ENCODE measurements at regions not wholly inside any gene's neighbourhood (a gene's known extent, or its start where the extent isn't known, plus 50 kb on each side); places are given as distances from the start of the nearest gene placed in this dataset.
"Not testable (repeated sequence)": the region's sequence is repeated elsewhere in the genome, so short reads cannot be mapped to it uniquely, and the experiment has no call there.

DNA sequence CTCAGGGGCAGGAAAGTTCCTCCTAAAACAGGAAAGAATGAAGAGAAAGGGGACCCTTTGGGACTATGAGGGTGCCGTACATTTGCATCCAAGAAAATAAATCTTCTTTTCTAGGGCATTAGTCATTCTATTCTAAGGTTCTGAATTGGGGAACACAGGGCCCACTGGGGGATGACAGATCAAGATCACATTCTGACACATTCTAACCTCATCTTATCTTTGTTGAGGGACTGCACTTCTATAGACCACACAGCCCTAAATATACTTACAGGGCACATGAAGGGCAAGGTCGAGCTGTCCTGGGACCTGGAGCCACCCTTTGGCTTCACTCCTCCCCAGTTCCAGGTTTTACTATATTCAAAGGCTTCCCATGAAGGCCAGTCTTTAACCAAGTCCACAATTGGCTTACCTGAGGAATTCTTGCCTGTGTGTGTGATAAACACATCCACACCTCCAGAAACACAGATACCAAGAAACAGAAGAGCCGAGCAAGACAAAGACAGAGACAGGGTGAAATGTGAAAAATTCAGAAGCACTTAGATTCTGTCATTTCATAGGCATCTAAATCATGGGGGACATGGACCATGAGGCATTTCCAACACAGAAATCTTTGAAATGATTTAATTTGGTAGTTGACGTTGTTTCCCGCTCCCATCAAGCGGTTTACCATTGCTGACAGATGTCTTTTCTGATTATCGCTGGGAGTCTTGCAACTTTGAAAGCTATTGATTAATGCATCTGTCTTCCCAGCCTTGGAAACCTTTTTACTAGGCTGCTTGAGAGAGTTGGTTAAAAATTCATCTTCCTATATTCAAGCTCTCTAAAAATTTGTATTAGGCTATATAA is 75.8 kb downstream of the CCDC71L start:
- ATAC-seq (ENCODE audit: poor library complexity), result no peak
- DNase-seq, result no peak
- intact Hi-C loops (cut with DNase I), result no loop called here

DNA sequence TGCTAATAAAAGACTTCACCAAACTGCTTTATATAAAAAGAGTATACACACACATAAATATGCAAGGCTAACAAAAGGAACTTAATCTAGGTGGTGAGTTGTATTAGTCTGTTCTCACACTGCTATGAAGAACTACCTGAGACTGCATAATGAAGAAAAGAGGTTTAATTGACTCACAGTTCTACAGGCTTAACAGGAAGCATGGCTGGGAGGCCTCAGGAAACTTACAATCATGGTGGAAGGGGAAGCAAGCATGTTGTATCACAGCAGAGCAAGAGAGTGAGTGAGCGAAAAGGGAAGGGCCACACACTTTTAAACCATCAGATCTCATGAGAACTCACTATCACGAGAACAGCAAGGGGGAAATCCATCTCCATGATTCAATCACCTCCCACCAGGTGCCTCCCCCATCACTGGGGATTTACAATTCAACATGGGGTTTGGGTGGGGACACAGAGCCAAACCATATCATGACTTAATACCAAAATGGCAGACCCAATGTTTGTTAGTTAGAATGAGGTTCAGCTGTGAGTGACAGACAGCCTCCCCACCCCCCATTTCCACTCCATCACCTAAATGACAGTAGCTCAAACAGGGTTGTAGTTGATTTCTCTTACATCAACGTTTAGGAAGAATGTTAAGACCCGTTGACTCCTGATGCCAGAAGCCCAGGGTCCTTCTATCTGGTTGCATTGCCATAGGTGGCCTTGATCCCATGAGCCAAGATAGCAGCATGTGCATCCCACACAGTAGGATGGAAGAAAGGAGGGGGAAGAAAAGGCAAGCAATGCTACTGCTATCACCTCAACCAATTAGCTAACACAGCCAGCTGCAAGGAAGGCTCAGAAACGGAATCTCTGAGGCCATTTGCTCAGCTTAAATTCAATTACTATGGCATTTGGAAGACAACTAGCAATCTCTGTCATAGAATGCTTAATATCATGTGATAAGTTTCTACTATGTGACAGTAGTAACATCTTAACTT is 77.0 kb downstream of the CCDC71L start:
- ATAC-seq (ENCODE audit: poor library complexity) (no peak), DNase-seq (no peak)
- intact Hi-C loops (cut with DNase I), result no loop called here

DNA sequence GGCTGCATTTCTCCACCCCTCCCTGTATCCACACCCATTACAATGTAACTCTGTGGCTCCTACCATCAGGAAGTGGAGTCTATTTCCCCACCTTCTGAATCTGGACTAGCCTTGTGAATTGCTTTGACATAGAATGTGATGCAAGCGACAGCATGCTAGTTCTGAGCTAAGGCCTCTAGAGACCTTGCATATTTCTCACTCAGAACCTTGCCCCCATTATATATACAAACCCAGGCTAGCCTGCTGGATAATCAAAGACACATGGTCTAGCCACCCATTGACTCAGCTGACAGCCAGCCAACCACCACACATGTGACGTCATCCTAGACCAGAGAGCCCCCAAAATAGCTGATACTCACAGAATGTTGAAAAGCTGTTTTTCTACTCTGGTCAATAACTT is 77.9 kb downstream of the CCDC71L start:
- intact Hi-C loops (cut with DNase I), result no loop called here
- ATAC-seq (ENCODE audit: poor library complexity), result no peak

DNA sequence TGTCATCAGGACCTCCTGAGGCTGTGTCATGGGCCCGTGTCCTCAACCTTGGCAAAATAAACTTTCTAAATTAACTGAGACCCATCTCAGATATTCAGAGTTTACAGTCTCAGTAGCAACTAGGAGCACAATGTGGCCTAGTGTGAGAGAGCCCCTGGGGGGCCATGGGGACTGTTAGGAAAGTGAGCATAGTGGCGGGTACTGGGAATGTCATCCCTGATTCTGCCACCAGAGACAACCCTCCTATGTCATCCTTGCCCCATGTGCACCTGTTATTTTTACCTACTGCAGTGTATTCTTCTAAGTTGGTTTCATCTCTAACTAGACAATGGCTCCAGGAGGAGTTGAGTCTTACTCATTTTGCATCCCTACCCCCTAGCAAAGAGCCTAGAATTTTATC is 78.6 kb downstream of the CCDC71L start:
- DNase-seq, result no peak
- ATAC-seq (ENCODE audit: poor library complexity), result no peak
- intact Hi-C loops (cut with DNase I), result no loop called here

More for the DNA sequence above, 77.9 kb downstream of the CCDC71L start:
- no peak for DNase-seq

DNA sequence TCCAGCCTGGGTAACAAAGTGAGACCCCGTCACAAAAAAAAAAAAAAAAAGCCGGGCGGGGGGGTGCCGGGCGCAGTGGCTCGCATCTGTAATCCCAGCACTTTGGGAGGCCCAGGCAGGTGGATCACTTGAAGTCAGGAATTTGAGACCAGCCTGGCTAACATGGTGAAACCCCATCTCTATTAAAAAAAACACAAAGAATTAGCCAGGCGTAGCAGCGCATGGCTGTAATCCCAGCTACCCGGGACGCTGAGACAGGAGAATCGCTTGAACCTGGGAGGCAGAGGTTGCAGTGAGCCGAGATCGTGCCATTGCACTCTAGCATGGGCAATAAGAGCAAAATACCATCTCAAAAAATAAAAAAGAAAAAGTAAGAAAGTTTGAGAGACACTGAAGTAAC is 81.9 kb downstream of the CCDC71L start:
- ATAC-seq (ENCODE audit: poor library complexity); intact Hi-C loops (cut with DNase I); DNase-seq: not testable (repeated sequence)

DNA sequence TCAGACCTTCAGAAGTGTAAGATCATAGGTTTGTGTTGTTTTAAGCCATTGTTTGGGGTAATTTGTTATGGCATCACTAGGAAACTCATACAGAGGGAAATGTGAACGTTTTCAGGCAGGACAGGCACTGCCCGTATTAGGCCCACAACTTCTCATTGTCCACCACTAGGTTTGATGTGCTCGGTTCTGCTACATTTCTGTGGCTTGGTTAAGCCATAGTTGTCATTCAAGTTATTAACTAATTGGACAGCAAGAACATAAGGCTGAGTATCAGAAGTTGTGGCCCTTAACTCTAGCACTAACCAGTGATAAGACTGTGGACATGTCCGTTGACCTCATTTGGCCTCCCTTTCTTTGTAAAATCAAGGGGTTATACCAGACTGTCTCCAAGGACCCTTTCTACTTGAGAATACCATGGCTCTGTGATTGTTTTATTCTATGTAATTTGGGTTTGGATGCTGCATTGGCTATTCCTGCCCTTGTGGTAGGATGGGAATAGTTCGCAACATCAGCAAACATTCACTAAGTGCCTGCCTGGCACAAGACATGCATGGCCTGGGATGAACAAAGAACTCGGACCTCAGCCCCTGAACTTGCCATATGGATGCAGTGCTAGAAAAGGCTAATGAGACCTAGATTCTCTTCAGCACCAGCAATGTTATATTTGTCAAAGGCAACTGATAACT is 85.7 kb downstream of the CCDC71L start:
- intact Hi-C loops (cut with DNase I), result no loop called here
- no peak for DNase-seq
- ATAC-seq (ENCODE audit: poor library complexity), result no peak

DNA sequence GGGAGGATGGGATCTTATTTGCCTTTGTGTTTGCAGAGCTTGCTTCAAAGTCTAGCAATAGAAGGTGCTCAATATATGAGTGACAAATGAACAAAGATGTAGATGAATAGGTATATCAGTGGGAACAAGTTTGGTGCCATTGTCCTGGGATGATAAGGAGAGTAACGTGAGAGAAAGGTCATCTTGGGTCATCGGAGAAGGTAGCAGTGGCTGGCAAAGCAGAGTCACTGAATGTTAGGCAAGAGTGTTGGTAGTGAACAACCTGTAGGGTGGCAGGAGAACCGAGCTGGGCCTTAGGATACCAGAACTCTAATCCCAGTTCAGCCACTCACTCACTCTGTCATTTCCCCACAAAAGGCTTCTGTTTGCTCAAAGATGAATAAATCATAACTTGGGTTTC is 87.2 kb downstream of the CCDC71L start:
- ATAC-seq (ENCODE audit: poor library complexity) (no peak), DNase-seq (no peak)
- intact Hi-C loops (cut with DNase I), result no loop called here

DNA sequence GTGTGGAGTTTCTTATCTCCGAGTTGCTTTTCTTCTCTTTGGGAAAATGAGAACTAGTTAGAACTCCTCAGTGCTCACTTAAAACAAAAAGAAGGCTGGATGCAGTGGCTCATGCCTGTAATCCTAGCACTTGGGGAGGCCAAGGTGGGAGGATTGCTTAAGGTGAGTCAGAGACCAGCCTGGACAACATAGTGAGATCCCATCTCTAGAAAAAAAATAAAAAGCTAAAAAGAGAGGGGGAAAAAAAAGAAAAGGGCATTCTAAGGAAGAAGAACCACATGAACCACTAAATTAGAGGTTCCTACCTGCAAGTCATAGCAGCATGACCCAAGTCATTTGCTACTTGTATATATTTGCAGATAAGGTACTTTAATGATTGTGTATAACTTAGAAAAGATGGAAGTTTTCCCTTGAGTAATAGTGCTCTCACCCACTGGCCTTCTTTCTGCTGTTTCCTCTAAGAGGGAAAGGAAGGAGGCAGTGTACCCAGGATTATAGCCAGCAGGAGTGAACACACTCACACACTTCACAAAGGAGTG is 87.8 kb downstream of the CCDC71L start:
- no peak for DNase-seq
- intact Hi-C loops (cut with DNase I), result no loop called here
- no peak for ATAC-seq (ENCODE audit: poor library complexity)

DNA sequence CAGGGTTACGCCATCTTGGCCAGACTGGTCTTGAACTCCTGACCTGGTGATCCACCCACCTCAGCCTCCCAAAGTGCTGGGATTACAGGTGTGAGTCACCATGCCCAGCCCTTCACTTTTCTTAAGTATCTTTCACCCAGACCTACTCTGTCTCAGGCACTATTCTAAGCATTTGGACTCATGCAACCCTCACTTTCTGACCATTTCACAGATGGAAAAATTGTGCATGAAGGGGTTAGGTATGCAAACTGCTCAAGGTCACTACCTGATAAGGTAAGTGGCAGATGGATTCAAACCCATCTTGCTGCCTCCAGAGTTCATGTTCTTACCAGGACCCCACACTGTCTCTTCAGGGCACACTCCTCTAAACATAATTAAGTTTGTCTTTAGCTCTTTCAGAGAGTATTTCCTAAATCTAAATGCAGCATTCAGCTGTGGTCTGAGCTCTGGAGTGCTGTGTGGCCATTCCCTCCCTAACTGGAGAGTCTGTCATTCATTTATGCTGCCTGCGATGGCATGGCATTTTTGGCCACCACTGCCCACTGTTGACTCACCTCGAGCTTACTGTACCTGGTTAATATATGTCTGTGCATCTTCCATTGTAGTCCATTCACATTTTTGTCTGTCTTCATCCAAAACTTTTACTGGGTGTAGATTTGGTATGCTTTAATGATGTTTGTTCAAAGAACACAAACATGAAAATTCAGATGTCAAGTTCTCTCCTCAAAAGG is 88.4 kb downstream of the CCDC71L start:
- ATAC-seq (ENCODE audit: poor library complexity), result no peak
- intact Hi-C loops (cut with DNase I), result no loop called here
- DNase-seq, result no peak

DNA sequence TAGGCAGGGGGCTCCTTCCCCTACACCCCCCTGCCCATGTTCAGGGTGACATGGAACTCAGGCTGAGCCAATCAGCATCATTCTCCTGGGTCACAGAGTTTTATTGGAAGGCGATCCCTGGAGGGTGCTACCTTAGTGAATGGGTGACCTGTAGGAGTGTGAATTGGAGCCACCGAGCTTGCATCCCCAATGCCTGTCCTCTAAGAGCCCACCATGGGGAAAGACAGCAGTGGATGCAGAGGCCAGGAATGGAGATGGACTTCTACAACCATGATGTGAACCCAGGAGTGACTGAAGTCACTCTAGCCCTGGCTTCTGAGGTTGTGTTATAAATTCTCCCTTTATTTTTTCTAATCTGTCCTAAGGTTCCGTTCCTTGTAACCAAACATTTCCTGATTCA is 89.4 kb downstream of the CCDC71L start:
- DNase-seq, result no peak
- intact Hi-C loops (cut with DNase I), result no loop called here
- no peak for ATAC-seq (ENCODE audit: poor library complexity)

DNA sequence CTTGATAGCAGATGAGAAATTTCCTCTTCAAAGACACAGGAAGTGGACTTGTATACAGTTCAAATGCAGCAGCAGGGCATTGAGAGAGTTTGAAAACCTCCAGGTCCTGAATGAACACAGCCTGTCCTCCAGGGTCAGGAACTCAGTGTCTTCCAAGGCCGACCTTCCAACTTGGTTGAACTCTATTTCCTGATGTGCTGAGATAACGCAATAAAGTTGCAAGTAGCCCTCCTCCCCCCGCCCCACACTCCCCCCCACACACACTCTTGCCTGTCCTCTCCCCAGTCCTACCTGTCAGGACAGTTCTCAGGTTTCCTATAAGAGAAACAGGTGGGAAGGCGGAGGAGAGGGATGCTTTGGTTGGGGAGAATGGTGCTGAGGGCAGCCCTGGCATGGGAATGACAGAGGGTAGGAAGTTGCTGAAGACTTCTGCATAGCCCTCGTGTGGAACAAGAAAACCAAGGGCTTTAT is 90.0 kb downstream of the CCDC71L start:
- intact Hi-C loops (cut with DNase I), result no loop called here
- DNase-seq (no peak), ATAC-seq (ENCODE audit: poor library complexity) (no peak)

DNA sequence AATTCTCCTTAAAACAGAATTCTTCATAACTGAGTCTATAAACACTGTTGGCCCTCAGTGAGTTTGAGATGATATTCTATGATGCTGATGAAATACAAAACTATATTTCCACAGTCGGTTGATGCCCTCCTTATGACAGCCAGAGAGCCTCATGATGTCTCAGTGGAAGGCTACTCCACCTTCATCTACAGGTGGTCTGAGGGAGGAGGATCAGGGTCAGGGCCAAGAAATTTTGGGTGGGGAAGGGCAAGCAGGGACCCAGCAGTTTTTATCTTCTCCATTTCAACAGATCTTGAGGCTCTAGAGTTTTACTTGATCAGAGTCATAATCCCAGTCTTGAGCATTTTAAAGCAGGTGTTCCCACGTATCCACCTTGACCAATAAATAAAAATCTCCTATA is 90.8 kb downstream of the CCDC71L start:
- DNase-seq (no peak), ATAC-seq (ENCODE audit: poor library complexity) (no peak)
- intact Hi-C loops (cut with DNase I), result no loop called here

DNA sequence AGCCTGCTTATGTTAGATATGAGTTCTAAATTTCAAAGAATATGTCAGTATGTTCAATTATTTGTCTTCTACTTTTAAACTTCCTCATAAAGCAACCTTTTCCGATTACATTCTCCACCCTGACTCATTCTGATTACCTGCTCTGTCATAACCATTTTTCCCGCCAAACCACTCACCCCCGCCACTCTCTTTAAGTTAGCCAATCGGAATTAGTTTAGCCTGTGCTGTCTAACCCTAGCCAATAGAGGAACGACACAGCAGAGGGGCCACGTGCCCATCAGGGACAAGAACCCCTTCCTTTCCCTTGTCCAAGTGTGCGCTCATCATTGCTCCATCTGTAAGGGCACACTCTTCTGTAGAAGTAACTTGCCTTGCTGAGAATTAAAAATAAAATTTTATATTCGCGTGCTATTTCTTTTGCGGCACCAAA is 91.4 kb downstream of the CCDC71L start:
- no peak for DNase-seq
- intact Hi-C loops (cut with DNase I), result no loop called here
- no peak for ATAC-seq (ENCODE audit: poor library complexity)

DNA sequence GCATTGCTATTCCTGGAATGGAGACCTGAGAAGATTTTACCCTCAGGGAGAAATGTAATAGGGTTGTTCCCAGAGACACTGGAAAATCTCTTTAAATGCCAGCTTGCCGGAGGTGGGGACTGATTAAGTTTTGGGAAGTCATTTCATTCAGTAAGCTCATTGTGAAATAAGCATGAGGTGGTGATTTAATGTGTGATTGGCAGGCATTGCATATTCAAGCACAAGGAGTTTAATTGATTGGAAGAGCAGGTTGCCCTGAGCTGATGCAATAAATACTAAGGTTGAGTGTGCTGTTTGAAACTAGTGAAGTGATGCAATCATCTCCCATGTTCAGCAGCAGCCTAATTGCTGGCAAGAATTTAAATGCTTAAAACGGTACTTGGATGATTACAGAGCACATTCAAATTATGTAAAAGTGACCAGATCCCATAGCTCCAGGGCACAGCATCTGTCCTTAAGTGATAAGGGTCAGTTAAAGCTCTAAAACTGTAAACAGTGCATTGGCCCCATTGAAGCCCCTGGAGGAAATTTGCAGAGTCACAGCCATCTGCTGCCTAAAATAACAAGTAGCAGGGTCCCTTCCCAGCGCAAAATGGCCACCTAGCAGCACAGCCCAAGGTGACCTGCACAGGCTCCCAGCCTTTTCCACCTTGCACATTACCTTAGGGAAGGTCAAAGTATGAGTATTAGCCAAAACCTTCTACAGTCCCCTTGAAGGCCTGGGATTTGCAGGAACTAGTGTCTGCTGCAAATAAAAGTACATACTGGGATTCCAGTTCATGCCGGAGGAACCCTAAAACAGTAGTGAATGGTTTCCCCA is 92.1 kb downstream of the CCDC71L start:
- intact Hi-C loops (cut with DNase I), result no loop called here
- peak; percentile 49 for ATAC-seq (ENCODE audit: poor library complexity)
- no peak for DNase-seq

DNA sequence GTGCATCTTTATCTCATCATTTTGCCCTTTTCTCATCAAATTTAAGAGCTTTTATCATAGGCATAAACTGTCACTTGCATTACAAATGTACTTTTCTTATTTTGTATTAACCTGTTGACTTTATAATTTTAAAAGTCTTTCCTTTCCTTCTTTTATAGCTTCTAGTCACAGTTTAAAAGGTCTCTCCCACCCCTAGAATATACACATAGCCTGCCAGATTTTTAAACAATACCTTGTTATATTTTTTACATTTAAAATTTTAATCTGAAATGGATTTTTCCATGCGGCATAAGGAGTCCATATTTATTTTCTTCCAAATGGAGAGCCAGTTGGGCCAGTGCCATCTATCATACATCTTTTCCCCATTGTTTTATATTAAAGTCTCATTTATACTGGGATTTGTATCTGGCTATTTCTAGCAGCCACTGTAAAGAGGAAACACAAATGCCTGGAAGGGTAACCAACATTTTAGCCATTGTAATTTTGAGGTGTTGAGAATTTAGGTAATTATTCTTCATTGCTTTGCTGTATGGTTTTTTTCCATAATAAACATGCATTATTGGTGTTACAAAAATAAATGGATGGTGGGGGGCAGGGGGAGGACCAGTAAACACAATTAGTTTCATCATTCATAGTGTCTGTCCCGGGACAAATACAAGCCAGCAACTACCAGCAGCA is 92.8 kb downstream of the CCDC71L start:
- ATAC-seq (ENCODE audit: poor library complexity) (no peak), DNase-seq (no peak)
- intact Hi-C loops (cut with DNase I), result no loop called here

DNA sequence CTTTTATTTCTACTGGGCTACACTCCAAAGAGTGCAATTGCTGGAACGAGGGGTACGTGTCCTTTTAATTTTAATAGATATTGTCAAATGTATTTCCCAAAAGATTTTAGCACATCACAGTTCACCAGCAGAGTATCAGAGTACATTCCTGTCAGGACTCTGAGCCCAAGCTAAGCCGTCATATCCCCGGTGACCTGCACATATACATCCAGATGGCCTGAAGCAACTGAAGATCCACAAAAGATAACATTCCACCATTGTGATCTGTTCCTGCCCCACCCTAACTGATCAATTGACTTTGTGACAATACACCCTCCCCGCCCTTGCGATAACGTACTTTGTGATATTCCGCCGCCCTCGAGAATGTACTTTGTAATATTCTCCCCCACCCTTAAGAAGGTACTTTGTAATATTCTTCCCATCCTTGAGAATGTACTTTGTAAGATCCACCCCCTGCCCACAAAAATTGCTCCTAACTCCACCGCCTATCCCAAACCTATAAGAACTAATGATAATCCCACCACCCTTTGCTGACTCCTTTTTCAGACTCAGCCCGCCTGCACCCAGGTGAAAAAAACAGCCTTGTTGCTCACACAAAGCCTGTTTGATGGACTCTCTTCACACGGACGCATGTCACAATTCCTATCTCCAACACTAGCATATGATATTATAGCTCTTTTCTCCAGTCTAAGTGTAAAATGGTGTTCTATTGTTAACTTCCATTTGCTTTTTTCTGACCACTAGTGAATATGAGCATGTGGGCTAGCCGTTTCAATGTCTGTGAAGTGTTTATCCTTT is 93.6 kb downstream of the CCDC71L start:
- ATAC-seq (ENCODE audit: poor library complexity); intact Hi-C loops (cut with DNase I): not testable (repeated sequence)

More for the DNA sequence above, 93.6 kb downstream of the CCDC71L start:
- not testable (repeated sequence) for DNase-seq

Data from Right ventricle myocardium superior (tissue), 1 donor.